Neural progenitor cell (in vitro differentiated cells): ENCODE measurements at regions not wholly inside any gene's neighbourhood (a gene's known extent, or its start where the extent isn't known, plus 50 kb on each side); places are given as distances from the start of the nearest gene placed in this dataset.

Experiments used
- DNase-seq: peaks from one replicate; pipeline ENCODE4 v3.0.0-alpha.2; 2016; ENCODE audit warnings: low spot score
- H2AFZ ChIP-seq: fragments of 200-600 bp; sonication (generic); replicated peaks from 2 replicates; pipeline ENCODE4 v1.6.1; 2016; ENCODE audit warnings: antibody characterized with exemption
- H3F3A ChIP-seq: fragments of 200-600 bp; sonication (generic); 2 replicates; pipeline ENCODE4 v1.6.1; 2016; ENCODE audit warnings: antibody characterized with exemption, low read depth
- H3K27ac ChIP-seq: fragments of 200-600 bp; sonication (generic); 2 replicates; pipeline ENCODE4 v1.5.1; 2016; ENCODE audit warnings: mild to moderate bottlenecking
- H3K27me3 ChIP-seq: fragments of 200-600 bp; sonication (generic); 2 replicates; pipeline ENCODE4 v1.6.1; 2016; ENCODE audit warnings: mild to moderate bottlenecking, moderate library complexity
- H3K36me3 ChIP-seq: fragments of 200-600 bp; sonication (generic); 2 replicates; pipeline ENCODE4 v1.5.1; 2016
- H3K4me1 ChIP-seq: fragments of 200-600 bp; sonication (generic); 2 replicates; pipeline ENCODE4 v1.6.1; 2016; ENCODE audit warnings: mixed run types
- H3K4me2 ChIP-seq: fragments of 200-600 bp; sonication (generic); 2 replicates; pipeline ENCODE4 v1.6.1; 2016
- H3K4me3 ChIP-seq: fragments of 200-600 bp; sonication (generic); 2 replicates; pipeline ENCODE4 v1.5.1; 2016
- H3K79me2 ChIP-seq: fragments of 200-600 bp; sonication (generic); 2 replicates; pipeline ENCODE4 v1.6.1; 2016; ENCODE audit warnings: low read depth
- H3K9ac ChIP-seq: fragments of 200-600 bp; sonication (generic); 2 replicates; pipeline ENCODE4 v1.6.1; 2016
- H3K9me3 ChIP-seq: fragments of 200-600 bp; sonication (generic); 2 replicates; pipeline ENCODE4 v1.5.1; 2016; ENCODE audit warnings: low read depth
- H4K20me1 ChIP-seq: fragments of 200-600 bp; sonication (generic); 2 replicates; pipeline ENCODE4 v1.6.1; 2016; ENCODE audit warnings: low read depth
- H3K27ac Mint-ChIP-seq: 3 replicates; pipeline ENCODE4 v1.8.0; 2021; ENCODE audit warnings: mixed read lengths
- H3K27me3 Mint-ChIP-seq: 2 replicates; pipeline ENCODE4 v1.8.0; 2022; ENCODE audit warnings: low read depth, mild to moderate bottlenecking, inconsistent platforms, moderate library complexity, mixed read lengths; ENCODE audit not compliant: insufficient read depth
- H3K36me3 Mint-ChIP-seq: 3 replicates; pipeline ENCODE4 v1.8.0; 2021; ENCODE audit warnings: mixed read lengths
- H3K4me1 Mint-ChIP-seq: 3 replicates; pipeline ENCODE4 v1.8.0; 2021; ENCODE audit warnings: mixed read lengths
- H3K4me3 Mint-ChIP-seq: 3 replicates; pipeline ENCODE4 v1.8.0; 2021; ENCODE audit warnings: mild to moderate bottlenecking, moderate library complexity, mixed read lengths
- H3K9me3 Mint-ChIP-seq: 3 replicates; pipeline ENCODE4 v1.8.0; 2020; ENCODE audit warnings: mixed read lengths
- EZH2 ChIP-seq: fragments of 200-600 bp; sonication (generic); IDR thresholded peaks from 2 replicates; pipeline ENCODE4 v1.6.1; 2017; ENCODE audit warnings: antibody characterized with exemption, mild to moderate bottlenecking, moderate library complexity
- EZH2phosphoT487 ChIP-seq: fragments of 200-600 bp; sonication (generic); IDR thresholded peaks from 2 replicates; pipeline ENCODE4 v1.6.1; 2017; ENCODE audit warnings: antibody characterized with exemption
- TF ChIP-seq, protein P1 (sequence below): fragments of 200-600 bp; sonication (generic); IDR thresholded peaks from 2 replicates; pipeline ENCODE4 v1.5.1; 2017; ENCODE audit warnings: antibody characterized with exemption, mild to moderate bottlenecking

DNA sequence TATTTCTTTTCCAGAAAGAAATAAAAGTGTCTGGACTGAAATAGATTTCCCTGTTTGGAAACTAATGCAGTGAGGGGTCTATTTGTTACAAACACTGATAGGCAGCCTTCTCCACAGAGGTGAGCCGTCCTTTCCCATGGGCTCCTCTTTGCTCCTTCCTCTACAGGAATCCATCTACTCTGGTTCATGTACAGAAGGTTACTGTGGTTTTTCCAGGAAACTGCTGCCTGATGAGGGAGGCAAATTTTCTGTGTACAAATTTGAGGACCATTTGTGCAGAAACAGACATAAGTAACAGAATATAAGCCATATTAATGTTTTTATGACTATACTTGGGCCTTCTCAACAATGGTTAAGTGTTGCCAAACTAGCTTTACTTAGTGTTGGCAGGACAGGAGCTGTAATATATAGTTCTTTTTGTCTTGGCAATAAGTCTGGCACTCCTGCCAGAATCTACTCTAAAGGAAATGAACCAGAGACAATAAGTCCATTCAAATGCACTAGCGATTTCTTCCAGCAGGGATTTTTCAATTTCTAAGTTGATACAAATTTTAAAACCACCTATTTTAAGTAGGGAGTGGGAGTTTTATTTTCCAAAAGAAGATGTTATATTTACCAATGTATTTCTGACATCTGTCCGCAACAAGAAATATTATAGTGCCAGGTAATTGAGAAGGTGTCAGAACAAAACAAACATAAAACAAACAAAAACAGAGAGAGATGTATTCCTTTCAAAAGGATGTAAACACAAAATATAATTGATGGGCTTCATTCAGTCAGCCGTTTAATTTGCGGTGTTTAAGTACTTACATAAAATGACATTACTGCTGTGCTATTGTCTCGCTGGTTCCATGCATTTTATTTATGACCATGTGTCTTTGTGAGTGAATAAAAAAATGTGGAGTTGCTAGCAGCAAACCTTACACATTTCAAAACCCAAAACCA is 91.0 kb upstream of the NFE2L3 start:
- H3K4me3 Mint-ChIP-seq: no peak overlapping the region
- Histone ChIP-seq H3K4me1 (no peaks in the 10 kb centered on the region), H3K9me3 (no peaks in the 10 kb centered on the region), H3K27ac (no peak overlapping the region), H3K79me2 (no peaks in the 10 kb centered on the region), H3K4me3 (no peak overlapping the region), H2AFZ (no peak overlapping the region), H3K4me2 (no peak overlapping the region), H3K9ac (no peak overlapping the region), H3K36me3 (no peaks in the 10 kb centered on the region), H3K27me3 (no peaks in the 10 kb centered on the region), H3F3A (no peaks in the 10 kb centered on the region), H4K20me1 (no peaks in the 10 kb centered on the region)
- TF ChIP-seq, protein P1, sequence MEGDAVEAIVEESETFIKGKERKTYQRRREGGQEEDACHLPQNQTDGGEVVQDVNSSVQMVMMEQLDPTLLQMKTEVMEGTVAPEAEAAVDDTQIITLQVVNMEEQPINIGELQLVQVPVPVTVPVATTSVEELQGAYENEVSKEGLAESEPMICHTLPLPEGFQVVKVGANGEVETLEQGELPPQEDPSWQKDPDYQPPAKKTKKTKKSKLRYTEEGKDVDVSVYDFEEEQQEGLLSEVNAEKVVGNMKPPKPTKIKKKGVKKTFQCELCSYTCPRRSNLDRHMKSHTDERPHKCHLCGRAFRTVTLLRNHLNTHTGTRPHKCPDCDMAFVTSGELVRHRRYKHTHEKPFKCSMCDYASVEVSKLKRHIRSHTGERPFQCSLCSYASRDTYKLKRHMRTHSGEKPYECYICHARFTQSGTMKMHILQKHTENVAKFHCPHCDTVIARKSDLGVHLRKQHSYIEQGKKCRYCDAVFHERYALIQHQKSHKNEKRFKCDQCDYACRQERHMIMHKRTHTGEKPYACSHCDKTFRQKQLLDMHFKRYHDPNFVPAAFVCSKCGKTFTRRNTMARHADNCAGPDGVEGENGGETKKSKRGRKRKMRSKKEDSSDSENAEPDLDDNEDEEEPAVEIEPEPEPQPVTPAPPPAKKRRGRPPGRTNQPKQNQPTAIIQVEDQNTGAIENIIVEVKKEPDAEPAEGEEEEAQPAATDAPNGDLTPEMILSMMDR: no peak
- TF ChIP-seq EZH2phosphoT487: no peak
- TF ChIP-seq EZH2: no peak
- no peaks in the 10 kb centered on the region for H3K9me3 Mint-ChIP-seq
- H3K27me3 Mint-ChIP-seq: peaks cover 6% of the 10 kb centered on the region
- no peaks in the 10 kb centered on the region for H3K36me3 Mint-ChIP-seq
- no peak overlapping the region for H3K27ac Mint-ChIP-seq
- H3K4me1 Mint-ChIP-seq: no peaks in the 10 kb centered on the region
- no peak for DNase-seq

DNA sequence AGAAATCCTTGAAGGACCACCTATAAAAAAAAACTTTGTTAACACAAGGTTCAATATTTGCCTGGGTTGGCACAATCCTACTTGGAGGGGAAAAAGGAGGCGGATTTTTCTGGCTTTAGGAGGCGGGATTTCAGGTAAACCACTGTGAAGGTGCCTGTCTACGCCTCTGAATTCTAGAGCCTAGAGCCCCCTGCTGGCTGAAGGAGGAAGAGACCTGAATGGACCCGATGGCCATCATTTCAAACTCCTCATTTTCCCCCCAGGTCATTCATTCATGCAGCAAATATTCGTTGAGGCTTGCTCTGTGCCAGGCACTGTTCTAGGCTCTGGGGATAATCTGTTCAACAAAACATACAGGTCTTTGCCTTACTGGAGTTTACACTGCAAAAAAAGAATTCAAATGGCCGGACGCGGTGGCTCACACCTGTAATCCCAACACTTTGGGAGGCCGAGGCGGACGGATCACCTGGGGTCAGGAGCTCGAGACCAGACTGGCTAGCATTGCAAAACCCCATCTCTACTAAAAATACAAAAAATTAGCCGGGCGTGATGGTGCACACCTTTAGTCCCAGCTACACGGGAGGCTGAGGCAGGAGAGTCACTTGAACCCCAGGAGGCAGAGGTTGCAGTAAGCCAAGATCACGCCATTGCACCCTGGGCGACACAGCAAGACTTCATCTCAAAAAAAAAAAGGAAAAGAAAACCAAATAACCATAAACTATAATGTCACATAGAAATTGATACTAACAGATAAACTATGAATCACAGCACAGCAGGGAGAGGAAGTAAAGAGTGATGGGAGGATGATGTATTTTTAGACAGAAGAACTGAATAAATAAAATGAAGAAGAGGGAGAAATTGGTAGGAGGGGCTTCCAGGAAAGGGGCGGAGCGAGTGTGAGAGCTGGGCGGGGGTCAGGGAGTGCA is 90.1 kb upstream of the NFE2L3 start:
- Mint-ChIP-seq H3K27me3 (peaks cover 6% of the 10 kb centered on the region), H3K4me1 (no peaks in the 10 kb centered on the region), H3K4me3 (no peak overlapping the region), H3K27ac (no peak overlapping the region), H3K9me3 (no peaks in the 10 kb centered on the region), H3K36me3 (no peaks in the 10 kb centered on the region)
- H3K4me3 ChIP-seq: no peak overlapping the region
- no peak overlapping the region for H3K27ac ChIP-seq
- peak; percentile 84 for DNase-seq
- H3K9me3 ChIP-seq: no peaks in the 10 kb centered on the region
- H3K9ac ChIP-seq: no peak overlapping the region
- H3K36me3 ChIP-seq: no peaks in the 10 kb centered on the region
- no peaks in the 10 kb centered on the region for H4K20me1 ChIP-seq
- TF ChIP-seq, protein P1: peak; percentile 91
- TF ChIP-seq EZH2phosphoT487 (no peak), EZH2 (no peak)
- H2AFZ ChIP-seq: no peak overlapping the region
- H3K4me1 ChIP-seq: no peaks in the 10 kb centered on the region
- no peaks in the 10 kb centered on the region for H3K27me3 ChIP-seq
- H3F3A ChIP-seq: no peaks in the 10 kb centered on the region
- H3K4me2 ChIP-seq: no peak overlapping the region
- H3K79me2 ChIP-seq: no peaks in the 10 kb centered on the region

DNA sequence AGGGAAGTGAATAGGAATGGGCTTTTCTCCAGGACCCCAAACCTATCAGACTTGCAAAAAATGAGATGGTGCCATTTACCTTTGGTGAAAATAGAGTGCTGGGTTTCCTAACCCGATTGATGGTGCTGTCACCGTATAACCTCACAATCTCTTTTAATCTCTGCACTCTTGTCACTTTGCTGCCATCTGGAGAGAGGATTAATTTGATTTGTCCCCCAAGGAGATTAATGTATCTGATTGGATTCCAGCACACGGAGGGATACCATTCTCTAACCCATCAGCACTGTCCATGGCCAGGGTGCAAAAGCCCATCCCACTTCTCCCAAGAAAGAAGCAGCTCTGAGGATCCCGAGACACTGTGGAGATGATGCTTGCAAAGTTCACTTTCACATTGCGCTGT is 86.3 kb upstream of the NFE2L3 start:
- DNase-seq: no peak
- Histone ChIP-seq H3K36me3 (no peaks in the 10 kb centered on the region), H3K9ac (no peak overlapping the region), H3K27me3 (no peaks in the 10 kb centered on the region), H3K79me2 (no peaks in the 10 kb centered on the region), H3K4me2 (no peak overlapping the region), H3K27ac (no peak overlapping the region), H3F3A (no peaks in the 10 kb centered on the region), H2AFZ (peak overlapping the region; percentile 63), H3K4me3 (no peak overlapping the region), H3K9me3 (no peaks in the 10 kb centered on the region), H4K20me1 (no peaks in the 10 kb centered on the region), H3K4me1 (no peaks in the 10 kb centered on the region)
- Mint-ChIP-seq H3K9me3 (no peaks in the 10 kb centered on the region), H3K4me1 (no peaks in the 10 kb centered on the region), H3K36me3 (no peaks in the 10 kb centered on the region), H3K4me3 (no peak overlapping the region), H3K27ac (no peak overlapping the region), H3K27me3 (peaks cover 9% of the 10 kb centered on the region)
- TF ChIP-seq EZH2phosphoT487 (no peak), EZH2 (no peak)
- TF ChIP-seq, protein P1: no peak
